ENCODE measurements at regions not wholly inside any gene's neighbourhood (a gene's known extent, or its start where the extent isn't known, plus 50 kb on each side); places are given as distances from the start of the nearest gene placed in this dataset.

DNA sequence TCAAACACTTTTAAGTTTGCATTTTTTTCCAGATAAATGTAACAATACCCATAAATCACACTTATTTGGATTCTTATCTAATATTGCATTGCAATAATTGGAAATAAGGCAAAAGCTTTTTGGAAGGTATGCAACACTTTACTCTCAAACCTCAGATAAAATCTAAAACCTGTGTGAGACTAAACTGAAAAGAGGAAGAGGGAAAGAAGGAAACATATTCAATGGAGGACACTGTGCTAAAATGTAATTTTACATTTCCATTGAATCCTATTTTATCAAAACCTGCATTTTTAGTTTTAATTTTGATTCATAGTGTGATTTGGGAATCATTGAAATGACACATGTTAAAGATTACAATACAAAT is 99.4 kb downstream of the HPGD start:
- TF ChIP-seq, protein P1, sequence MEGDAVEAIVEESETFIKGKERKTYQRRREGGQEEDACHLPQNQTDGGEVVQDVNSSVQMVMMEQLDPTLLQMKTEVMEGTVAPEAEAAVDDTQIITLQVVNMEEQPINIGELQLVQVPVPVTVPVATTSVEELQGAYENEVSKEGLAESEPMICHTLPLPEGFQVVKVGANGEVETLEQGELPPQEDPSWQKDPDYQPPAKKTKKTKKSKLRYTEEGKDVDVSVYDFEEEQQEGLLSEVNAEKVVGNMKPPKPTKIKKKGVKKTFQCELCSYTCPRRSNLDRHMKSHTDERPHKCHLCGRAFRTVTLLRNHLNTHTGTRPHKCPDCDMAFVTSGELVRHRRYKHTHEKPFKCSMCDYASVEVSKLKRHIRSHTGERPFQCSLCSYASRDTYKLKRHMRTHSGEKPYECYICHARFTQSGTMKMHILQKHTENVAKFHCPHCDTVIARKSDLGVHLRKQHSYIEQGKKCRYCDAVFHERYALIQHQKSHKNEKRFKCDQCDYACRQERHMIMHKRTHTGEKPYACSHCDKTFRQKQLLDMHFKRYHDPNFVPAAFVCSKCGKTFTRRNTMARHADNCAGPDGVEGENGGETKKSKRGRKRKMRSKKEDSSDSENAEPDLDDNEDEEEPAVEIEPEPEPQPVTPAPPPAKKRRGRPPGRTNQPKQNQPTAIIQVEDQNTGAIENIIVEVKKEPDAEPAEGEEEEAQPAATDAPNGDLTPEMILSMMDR (IDR thresholded peaks at IDR 0.05; ENCODE audit: insufficient read depth, low read length, poor library complexity, severe bottlenecking) = no peak
- no peak for TF ChIP-seq EZH2phosphoT487 (conservative IDR thresholded peaks at IDR 0.05; ENCODE audit: low read length)

Data from SU-DHL-6 (cell line).